ENCODE measurements at regions not wholly inside any gene's neighbourhood (a gene's known extent, or its start where the extent isn't known, plus 50 kb on each side); places are given as distances from the start of the nearest gene placed in this dataset.

- no peak for TF ChIP-seq CTCF (IDR thresholded peaks at IDR 0.05)
- DNase-seq (ENCODE audit: low spot score) (no peak), ATAC-seq (ENCODE audit: insufficient number of reproducible peaks, low FRiP score, low read depth) (no peak)
Observed at GRCh38 chr2:47267711-47268086, 91.4 kb upstream of the CALM2 start.

GRCh38 chr2:47266939-47267710, 90.8 kb upstream of the CALM2 start:
- ATAC-seq (ENCODE audit: insufficient number of reproducible peaks, low FRiP score, low read depth) (no peak), DNase-seq (ENCODE audit: low spot score) (no peak)
- H3K4me3 ChIP-seq: no peak overlapping the region
- no peaks in the 10 kb centered on the region for H3K36me3 ChIP-seq
- no peaks in the 10 kb centered on the region for H3K27me3 ChIP-seq (replicated peaks; ENCODE audit: insufficient read depth)
- no peak for TF ChIP-seq CTCF (IDR thresholded peaks at IDR 0.05)
- H3K9me3 ChIP-seq: no peaks in the 10 kb centered on the region
- H3K27ac ChIP-seq: no peak overlapping the region
- H3K4me1 ChIP-seq (ENCODE audit: control insufficient read depth in 1 of 2, low read depth in 2 of 2): peaks cover 12 to 17% of the 10 kb centered on the region in 2 donors

More at GRCh38 chr2:47267711-47268086, 91.4 kb upstream of the CALM2 start:
- H3K36me3 ChIP-seq: no peaks in the 10 kb centered on the region
- H3K27me3 ChIP-seq (replicated peaks; ENCODE audit: insufficient read depth): no peaks in the 10 kb centered on the region
- H3K27ac ChIP-seq: no peak overlapping the region
- peaks cover 15 to 22% of the 10 kb centered on the region in 2 donors for H3K4me1 ChIP-seq (ENCODE audit: control insufficient read depth in 1 of 2, low read depth in 2 of 2)
- no peaks in the 10 kb centered on the region for H3K9me3 ChIP-seq
- H3K4me3 ChIP-seq: no peak overlapping the region

GRCh38 chr2:47265751-47266231, 89.5 kb upstream of the CALM2 start:
- no peak for ATAC-seq (ENCODE audit: insufficient number of reproducible peaks, low FRiP score, low read depth)
- H3K27ac ChIP-seq: no peak overlapping the region
- no peak for DNase-seq (ENCODE audit: low spot score)
- TF ChIP-seq CTCF (IDR thresholded peaks at IDR 0.05): no peak
- H3K9me3 ChIP-seq: no peaks in the 10 kb centered on the region
- no peaks in the 10 kb centered on the region for H3K36me3 ChIP-seq
- peaks cover 5 to 12% of the 10 kb centered on the region in 2 donors for H3K4me1 ChIP-seq (ENCODE audit: control insufficient read depth in 1 of 2, low read depth in 2 of 2)
- H3K4me3 ChIP-seq: no peak overlapping the region
- H3K27me3 ChIP-seq (replicated peaks; ENCODE audit: insufficient read depth): no peaks in the 10 kb centered on the region

- Histone ChIP-seq H3K27ac (no peak overlapping the region), H3K27me3 (replicated peaks; ENCODE audit: insufficient read depth) (no peaks in the 10 kb centered on the region), H3K9me3 (no peaks in the 10 kb centered on the region), H3K4me1 (ENCODE audit: control insufficient read depth in 1 of 2, low read depth in 2 of 2) (peaks cover 5 to 11% of the 10 kb centered on the region in 2 donors), H3K36me3 (no peaks in the 10 kb centered on the region), H3K4me3 (no peak overlapping the region)
- DNase-seq (ENCODE audit: low spot score) (no peak), ATAC-seq (ENCODE audit: insufficient number of reproducible peaks, low FRiP score, low read depth) (no peak)
- TF ChIP-seq CTCF (IDR thresholded peaks at IDR 0.05): no peak
Observed at GRCh38 chr2:47265158-47265557, 88.8 kb upstream of the CALM2 start.

GRCh38 chr2:47264686-47265085, 88.4 kb upstream of the CALM2 start:
- Histone ChIP-seq H3K4me1 (ENCODE audit: control insufficient read depth in 1 of 2, low read depth in 2 of 2) (peaks cover 5 to 6% of the 10 kb centered on the region in 2 donors), H3K27ac (no peak overlapping the region), H3K27me3 (replicated peaks; ENCODE audit: insufficient read depth) (no peaks in the 10 kb centered on the region), H3K4me3 (no peak overlapping the region), H3K9me3 (no peaks in the 10 kb centered on the region), H3K36me3 (no peaks in the 10 kb centered on the region)
- no peak for DNase-seq (ENCODE audit: low spot score)
- ATAC-seq (ENCODE audit: insufficient number of reproducible peaks, low FRiP score, low read depth): no peak
- no peak for TF ChIP-seq CTCF (IDR thresholded peaks at IDR 0.05)
